ENCODE measurements at regions not wholly inside any gene's neighbourhood (a gene's known extent, or its start where the extent isn't known, plus 50 kb on each side); places are given as distances from the start of the nearest gene placed in this dataset.
"Not testable (repeated sequence)": the region's sequence is repeated elsewhere in the genome, so short reads cannot be mapped to it uniquely, and the experiment has no call there.

DNA sequence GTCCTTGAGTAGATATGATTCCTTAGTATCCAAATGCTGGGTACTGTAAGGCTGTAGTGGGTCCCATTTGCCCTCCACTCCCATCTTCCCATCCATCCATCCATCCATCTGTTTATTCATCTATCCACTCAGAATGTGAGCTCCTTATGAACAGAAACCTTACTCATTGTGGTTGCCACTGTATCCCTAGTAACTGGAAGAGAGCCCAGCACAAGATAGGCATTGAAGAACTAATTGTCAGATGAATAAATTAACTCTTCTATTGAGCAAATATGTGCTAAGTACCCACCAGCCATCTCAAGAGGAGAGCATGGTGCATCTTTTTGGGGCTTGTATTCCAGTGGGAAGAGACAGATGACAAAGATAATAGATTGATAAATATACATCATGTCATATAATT lies 86.4 kb upstream of the SEZ6L start:
- no peak for ATAC-seq (replicated peaks; ENCODE audit: extremely low read depth, poor library complexity, severe bottlenecking)
- no peaks in the 10 kb centered on the region for H3K36me3 Mint-ChIP-seq (ENCODE audit: insufficient read depth)
- DNase-seq (ENCODE audit: low spot score in 2 of 2), result no peak
- H3K27me3 Mint-ChIP-seq, result no peaks in the 10 kb centered on the region
- no peaks in the 10 kb centered on the region for H3K4me1 Mint-ChIP-seq
- H3K27ac Mint-ChIP-seq (ENCODE audit: low read depth), result no peak overlapping the region
- H3K9me3 Mint-ChIP-seq, result no peaks in the 10 kb centered on the region
- no peak overlapping the region for H3K4me3 Mint-ChIP-seq

DNA sequence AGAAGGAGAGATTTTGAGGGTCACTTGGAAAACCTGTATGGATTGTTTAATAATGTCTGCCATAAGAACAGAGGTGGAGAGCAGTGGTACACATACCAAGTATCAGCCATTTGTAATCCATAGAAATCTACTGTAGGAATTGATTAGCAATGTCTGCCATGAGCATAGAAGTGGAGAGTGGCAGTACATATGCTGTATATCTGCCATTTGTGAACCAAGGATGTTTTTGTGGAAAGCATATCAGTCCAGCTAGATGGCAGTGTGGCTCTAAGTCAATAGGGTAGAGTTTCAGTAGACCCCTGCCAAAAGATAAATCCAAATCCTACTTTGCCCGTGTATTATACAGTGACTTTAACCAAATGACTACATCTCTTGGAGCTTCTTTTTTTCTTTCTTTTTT lies 82.9 kb upstream of the SEZ6L start:
- H3K4me3 Mint-ChIP-seq, result no peak overlapping the region
- ATAC-seq (replicated peaks; ENCODE audit: extremely low read depth, poor library complexity, severe bottlenecking) (no peak), DNase-seq (ENCODE audit: low spot score in 2 of 2) (no peak)
- H3K9me3 Mint-ChIP-seq, result no peaks in the 10 kb centered on the region
- H3K27ac Mint-ChIP-seq (ENCODE audit: low read depth), result no peak overlapping the region
- no peaks in the 10 kb centered on the region for H3K4me1 Mint-ChIP-seq
- H3K36me3 Mint-ChIP-seq (ENCODE audit: insufficient read depth), result no peaks in the 10 kb centered on the region
- peaks cover 18% of the 10 kb centered on the region for H3K27me3 Mint-ChIP-seq

DNA sequence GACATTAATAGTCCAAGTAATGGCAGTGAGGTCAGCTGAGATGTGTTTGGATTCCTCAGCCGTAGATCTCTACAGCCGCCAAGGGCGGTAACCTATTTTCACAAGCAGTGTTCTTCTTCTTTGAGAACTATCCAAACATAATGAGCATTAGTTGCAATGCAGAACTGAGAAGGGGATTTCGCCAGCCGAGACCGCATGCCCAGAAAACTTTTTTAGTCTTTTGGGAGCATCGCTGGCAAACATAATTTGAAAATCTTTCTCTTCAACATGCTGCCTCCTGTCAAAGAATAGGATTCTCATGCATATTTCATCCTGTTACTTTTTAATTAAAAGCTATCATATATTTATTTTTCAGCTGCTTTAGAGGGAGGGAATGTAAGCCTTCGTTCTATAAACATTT lies 81.4 kb upstream of the SEZ6L start:
- ATAC-seq (replicated peaks; ENCODE audit: extremely low read depth, poor library complexity, severe bottlenecking), result no peak
- Mint-ChIP-seq H3K27ac (ENCODE audit: low read depth) (no peak overlapping the region), H3K27me3 (peaks cover 25% of the 10 kb centered on the region)

DNA sequence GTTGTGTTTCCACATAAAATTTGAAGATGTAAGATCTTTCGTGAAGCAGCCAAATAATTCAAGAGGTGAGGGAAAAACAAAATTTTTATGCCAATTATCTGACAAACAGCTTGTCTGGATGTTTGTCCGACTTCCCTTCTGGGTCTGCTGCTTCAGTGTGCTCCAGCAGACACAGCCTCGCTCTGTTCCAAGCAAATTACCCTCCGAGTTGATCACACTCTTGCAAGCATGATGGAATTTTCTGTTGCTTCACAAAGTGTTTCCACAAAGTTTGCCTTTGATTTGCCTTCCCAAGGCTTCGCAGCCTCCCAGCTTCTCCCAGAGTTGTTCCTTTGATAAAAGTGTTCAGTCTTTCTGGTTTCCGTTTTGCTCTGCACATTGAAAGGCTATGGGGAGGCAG lies 78.4 kb upstream of the SEZ6L start:
- H3K27me3 Mint-ChIP-seq, result peaks cover 47% of the 10 kb centered on the region
- H3K9me3 Mint-ChIP-seq, result no peaks in the 10 kb centered on the region
- no peaks in the 10 kb centered on the region for H3K4me1 Mint-ChIP-seq
- no peak overlapping the region for H3K27ac Mint-ChIP-seq (ENCODE audit: low read depth)
- DNase-seq (ENCODE audit: low spot score in 2 of 2) (no peak), ATAC-seq (replicated peaks; ENCODE audit: extremely low read depth, poor library complexity, severe bottlenecking) (no peak)
- no peaks in the 10 kb centered on the region for H3K36me3 Mint-ChIP-seq (ENCODE audit: insufficient read depth)
- H3K4me3 Mint-ChIP-seq, result no peak overlapping the region

More for the DNA sequence above, 81.4 kb upstream of the SEZ6L start:
- no peaks in the 10 kb centered on the region for H3K9me3 Mint-ChIP-seq
- DNase-seq (ENCODE audit: low spot score in 2 of 2), result no peak
- H3K4me1 Mint-ChIP-seq, result no peaks in the 10 kb centered on the region
- no peaks in the 10 kb centered on the region for H3K36me3 Mint-ChIP-seq (ENCODE audit: insufficient read depth)
- no peak overlapping the region for H3K4me3 Mint-ChIP-seq

DNA sequence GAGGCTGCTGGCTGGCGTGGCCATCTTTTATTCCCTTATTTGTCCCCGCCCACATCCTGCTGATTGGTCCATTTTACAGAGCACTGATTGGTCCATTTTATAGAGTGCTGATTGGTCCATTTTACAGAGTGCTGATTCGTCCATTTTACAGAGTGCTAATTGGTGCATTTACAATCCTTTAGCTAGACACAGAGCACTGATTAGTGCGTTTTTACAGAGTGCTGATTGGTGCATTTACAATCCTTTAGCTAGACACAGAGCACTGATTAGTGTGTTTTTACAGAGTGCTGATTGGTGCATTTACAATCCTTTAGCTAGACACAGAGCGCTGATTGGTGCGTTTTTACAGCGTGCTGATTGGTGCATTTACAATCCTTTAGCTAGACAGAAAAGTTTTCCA lies 74.8 kb upstream of the SEZ6L start:
- H3K27ac Mint-ChIP-seq (ENCODE audit: low read depth); H3K4me3 Mint-ChIP-seq: not testable (repeated sequence)

DNA sequence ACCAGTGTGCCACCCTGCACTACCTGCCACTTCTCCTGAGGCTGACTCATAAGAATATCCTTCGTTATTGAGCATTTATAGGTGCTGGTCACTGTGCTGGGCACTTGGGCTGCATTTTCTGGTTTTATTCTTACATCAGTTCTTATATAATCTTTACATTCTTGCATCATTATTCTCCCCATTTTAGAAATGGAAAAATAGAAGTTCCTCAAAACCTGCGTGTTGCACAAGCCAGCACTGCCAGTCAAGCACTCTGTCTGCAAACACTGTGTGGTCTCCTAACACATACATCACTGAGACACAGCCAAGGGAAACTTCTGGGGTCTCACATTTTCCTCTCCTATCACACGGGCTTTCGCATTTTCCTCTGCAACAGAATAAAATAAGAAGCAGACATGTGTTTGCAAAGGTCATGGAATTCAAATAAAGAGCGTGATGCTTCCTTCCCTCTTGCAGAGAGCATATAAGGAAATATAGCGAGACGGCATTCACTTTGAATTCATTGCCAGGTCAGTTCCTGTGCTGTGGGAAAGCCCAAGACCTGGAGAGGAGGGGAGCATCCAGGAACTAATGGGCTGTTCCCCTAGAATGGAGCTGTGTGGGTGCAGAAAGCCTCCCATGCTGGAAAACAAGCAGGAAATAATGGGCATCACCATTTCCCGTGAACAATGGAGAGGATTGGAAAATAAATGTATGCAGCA lies 73.9 kb upstream of the SEZ6L start:
- Mint-ChIP-seq H3K9me3 (no peaks in the 10 kb centered on the region), H3K36me3 (ENCODE audit: insufficient read depth) (no peaks in the 10 kb centered on the region), H3K27ac (ENCODE audit: low read depth) (no peak overlapping the region), H3K27me3 (peaks cover 39% of the 10 kb centered on the region), H3K4me3 (no peak overlapping the region), H3K4me1 (no peaks in the 10 kb centered on the region)
- no peak for ATAC-seq (replicated peaks; ENCODE audit: extremely low read depth, poor library complexity, severe bottlenecking)
- no peak for DNase-seq (ENCODE audit: low spot score in 2 of 2)

More for the DNA sequence above, 74.8 kb upstream of the SEZ6L start:
- H3K27me3 Mint-ChIP-seq, result peaks cover 40% of the 10 kb centered on the region
- ATAC-seq (replicated peaks; ENCODE audit: extremely low read depth, poor library complexity, severe bottlenecking); H3K9me3 Mint-ChIP-seq; H3K36me3 Mint-ChIP-seq (ENCODE audit: insufficient read depth); H3K4me1 Mint-ChIP-seq; DNase-seq (ENCODE audit: low spot score in 2 of 2): not testable (repeated sequence)

DNA sequence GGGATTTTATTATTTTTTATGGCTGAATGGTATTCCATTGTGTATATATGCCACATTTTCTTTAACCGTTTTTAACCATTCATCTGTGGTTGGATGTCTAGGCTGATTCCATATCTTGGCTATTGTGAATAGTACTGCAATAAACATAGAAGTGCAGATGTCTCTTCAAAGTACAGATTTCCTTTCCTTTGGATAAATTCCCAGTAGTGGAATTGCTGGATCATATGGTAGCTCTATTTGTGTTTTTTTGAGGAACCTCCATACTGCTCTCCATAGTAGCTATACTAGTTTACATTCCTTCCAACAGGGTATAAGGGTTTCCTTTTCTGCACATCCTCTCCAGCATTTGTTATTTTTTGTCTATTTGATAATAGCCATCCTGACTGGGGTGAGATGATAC lies 71.9 kb upstream of the SEZ6L start:
- H3K36me3 Mint-ChIP-seq (ENCODE audit: insufficient read depth), result no peaks in the 10 kb centered on the region
- DNase-seq (ENCODE audit: low spot score in 2 of 2), result no peak
- no peak for ATAC-seq (replicated peaks; ENCODE audit: extremely low read depth, poor library complexity, severe bottlenecking)
- peaks cover 26% of the 10 kb centered on the region for H3K27me3 Mint-ChIP-seq
- no peak overlapping the region for H3K27ac Mint-ChIP-seq (ENCODE audit: low read depth)
- no peaks in the 10 kb centered on the region for H3K4me1 Mint-ChIP-seq
- no peak overlapping the region for H3K4me3 Mint-ChIP-seq
- no peaks in the 10 kb centered on the region for H3K9me3 Mint-ChIP-seq

DNA sequence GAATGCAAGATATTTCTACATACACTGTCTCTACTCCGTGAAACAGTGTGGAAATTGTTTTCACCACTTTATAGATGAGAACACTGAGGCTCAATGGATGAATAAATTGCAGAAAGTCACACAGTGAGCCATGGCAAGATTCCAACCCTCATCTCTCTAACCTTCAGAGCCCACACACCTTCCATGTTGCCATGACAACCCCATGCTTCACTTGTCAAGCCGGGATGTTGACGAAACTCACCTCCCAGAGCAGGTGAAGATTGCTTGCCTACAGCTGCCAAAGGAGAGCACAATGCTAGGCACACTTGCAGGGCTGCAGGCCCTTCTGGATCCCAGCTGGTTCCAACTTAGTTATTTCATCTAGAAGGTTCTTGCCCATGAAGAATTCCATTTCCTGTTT lies 71.4 kb upstream of the SEZ6L start:
- Mint-ChIP-seq H3K9me3 (no peaks in the 10 kb centered on the region), H3K4me1 (no peaks in the 10 kb centered on the region), H3K27ac (ENCODE audit: low read depth) (no peak overlapping the region), H3K36me3 (ENCODE audit: insufficient read depth) (no peaks in the 10 kb centered on the region), H3K4me3 (no peak overlapping the region), H3K27me3 (peaks cover 26% of the 10 kb centered on the region)
- no peak for ATAC-seq (replicated peaks; ENCODE audit: extremely low read depth, poor library complexity, severe bottlenecking)
- no peak for DNase-seq (ENCODE audit: low spot score in 2 of 2)

DNA sequence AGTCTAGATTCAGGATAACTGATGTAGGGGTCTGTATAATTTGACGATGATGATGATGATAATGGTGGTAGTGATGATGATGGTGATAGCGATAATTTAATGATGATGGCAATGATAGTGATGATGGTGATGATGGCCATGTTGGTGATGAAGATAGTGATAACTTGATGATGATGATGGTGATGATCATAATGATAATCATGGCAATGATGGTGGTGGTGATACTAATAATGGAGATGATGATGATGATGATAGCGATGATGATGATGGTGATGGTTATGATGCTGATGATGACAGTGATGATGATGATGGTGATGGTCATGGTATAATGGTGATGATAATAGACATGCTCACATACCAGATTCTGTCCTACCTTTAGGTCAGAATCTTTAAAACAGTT lies 66.2 kb upstream of the SEZ6L start:
- H3K4me1 Mint-ChIP-seq, result no peaks in the 10 kb centered on the region
- H3K9me3 Mint-ChIP-seq, result no peaks in the 10 kb centered on the region
- H3K27me3 Mint-ChIP-seq, result peaks cover 9% of the 10 kb centered on the region
- H3K4me3 Mint-ChIP-seq, result no peak overlapping the region
- no peaks in the 10 kb centered on the region for H3K36me3 Mint-ChIP-seq (ENCODE audit: insufficient read depth)
- no peak for ATAC-seq (replicated peaks; ENCODE audit: extremely low read depth, poor library complexity, severe bottlenecking)
- DNase-seq (ENCODE audit: low spot score in 2 of 2), result no peak
- no peak overlapping the region for H3K27ac Mint-ChIP-seq (ENCODE audit: low read depth)

DNA sequence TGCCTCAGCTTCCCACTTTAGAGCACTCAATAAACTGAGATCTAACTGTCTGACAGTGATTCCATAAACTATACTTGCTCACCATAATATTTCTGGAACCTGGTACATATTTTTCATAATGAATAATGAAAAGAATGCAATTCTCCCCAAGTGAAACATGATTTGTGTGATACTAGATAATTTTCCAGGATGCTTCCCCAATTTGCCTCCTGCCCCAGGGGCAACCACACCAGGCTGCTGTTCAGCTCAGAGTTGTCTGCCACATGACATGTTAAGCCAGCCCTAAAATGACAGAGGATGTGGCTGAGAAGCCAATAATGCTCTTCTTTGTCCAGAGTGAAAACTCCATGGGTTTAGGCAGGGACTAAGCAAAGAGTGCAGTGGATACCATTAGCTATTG lies 62.9 kb upstream of the SEZ6L start:
- no peak overlapping the region for H3K27ac Mint-ChIP-seq (ENCODE audit: low read depth)
- peaks cover 22% of the 10 kb centered on the region for H3K27me3 Mint-ChIP-seq
- no peaks in the 10 kb centered on the region for H3K4me1 Mint-ChIP-seq
- no peak for DNase-seq (ENCODE audit: low spot score in 2 of 2)
- no peaks in the 10 kb centered on the region for H3K9me3 Mint-ChIP-seq
- H3K36me3 Mint-ChIP-seq (ENCODE audit: insufficient read depth), result no peaks in the 10 kb centered on the region
- H3K4me3 Mint-ChIP-seq, result no peak overlapping the region
- ATAC-seq (replicated peaks; ENCODE audit: extremely low read depth, poor library complexity, severe bottlenecking), result no peak

DNA sequence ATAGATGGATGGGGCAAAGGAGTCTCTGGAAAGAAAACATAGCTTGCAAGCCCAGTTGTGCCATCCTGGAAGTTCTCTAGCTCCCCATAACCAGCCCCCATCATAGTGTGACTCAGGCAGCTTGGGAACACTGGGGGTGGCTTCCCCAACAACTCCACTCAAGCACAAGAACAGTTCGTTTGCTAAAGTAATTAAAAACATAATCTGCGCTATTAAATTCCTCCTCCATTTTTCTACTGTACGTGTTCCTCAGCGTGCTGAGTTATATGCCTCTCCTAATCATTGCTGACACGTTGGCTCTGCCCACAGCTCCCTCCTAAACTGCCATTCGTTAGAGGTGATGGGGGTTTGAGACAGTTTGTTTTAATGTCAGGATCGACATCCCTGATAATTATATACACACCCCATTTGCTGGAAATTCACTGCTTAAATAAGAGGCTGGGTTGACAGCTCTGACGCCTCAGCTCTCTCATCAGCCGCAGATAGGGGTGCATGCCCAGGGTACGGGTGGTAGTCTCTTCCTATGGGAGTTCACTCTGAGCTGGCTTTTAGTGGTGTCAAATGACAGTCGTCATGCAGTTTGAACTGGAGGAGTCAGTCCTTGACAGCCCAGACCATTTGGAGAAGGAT lies 59.5 kb upstream of the SEZ6L start:
- Mint-ChIP-seq H3K9me3 (no peaks in the 10 kb centered on the region), H3K27me3 (peaks cover 52% of the 10 kb centered on the region)

DNA sequence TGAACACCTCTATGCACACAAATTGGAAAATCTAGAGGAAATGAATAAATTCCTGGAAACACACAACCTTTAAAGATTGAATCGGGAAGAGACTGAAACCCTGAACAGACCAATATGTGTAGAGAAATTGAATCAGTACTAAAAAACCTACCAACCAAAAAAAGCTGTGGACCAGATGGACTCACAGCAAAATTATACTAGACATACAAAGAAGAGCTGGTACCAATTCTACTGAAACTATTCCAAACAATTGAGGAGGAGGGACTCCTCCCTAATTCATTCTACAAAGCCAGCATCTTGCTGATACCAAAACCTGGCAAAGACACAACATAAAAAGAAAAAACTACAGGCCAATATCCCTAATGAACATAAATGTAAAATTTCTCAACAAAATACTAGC lies 54.4 kb upstream of the SEZ6L start:
- ATAC-seq (replicated peaks; ENCODE audit: extremely low read depth, poor library complexity, severe bottlenecking) (no peak), DNase-seq (ENCODE audit: low spot score in 2 of 2) (no peak)
- no peaks in the 10 kb centered on the region for H3K9me3 Mint-ChIP-seq
- H3K4me1 Mint-ChIP-seq, result no peaks in the 10 kb centered on the region
- no peaks in the 10 kb centered on the region for H3K36me3 Mint-ChIP-seq (ENCODE audit: insufficient read depth)
- no peak overlapping the region for H3K27ac Mint-ChIP-seq (ENCODE audit: low read depth)
- peaks cover 69% of the 10 kb centered on the region for H3K27me3 Mint-ChIP-seq
- no peak overlapping the region for H3K4me3 Mint-ChIP-seq

More for the DNA sequence above, 59.5 kb upstream of the SEZ6L start:
- Mint-ChIP-seq H3K36me3 (ENCODE audit: insufficient read depth) (no peaks in the 10 kb centered on the region), H3K4me3 (no peak overlapping the region), H3K4me1 (no peaks in the 10 kb centered on the region), H3K27ac (ENCODE audit: low read depth) (no peak overlapping the region)
- DNase-seq (ENCODE audit: low spot score in 2 of 2), result no peak
- ATAC-seq (replicated peaks; ENCODE audit: extremely low read depth, poor library complexity, severe bottlenecking), result no peak

DNA sequence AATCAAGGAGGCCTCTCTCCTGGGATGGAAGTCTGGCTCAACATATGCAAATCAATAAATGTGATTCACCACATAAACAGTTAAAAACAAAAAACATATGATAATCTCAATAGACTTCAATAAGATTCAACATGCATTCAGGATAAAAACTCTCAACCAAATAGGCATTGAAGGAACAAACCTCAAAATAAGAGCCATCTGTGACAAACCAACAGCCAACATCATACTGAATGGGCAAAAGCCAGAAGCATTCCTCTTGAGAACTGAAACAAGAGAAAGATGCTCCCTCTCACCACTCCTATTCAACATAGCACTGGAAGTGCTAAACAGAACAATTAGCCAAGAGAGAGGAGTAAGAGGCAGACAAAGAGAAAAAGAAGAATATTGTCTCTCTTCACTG lies 54.0 kb upstream of the SEZ6L start:
- no peak overlapping the region for H3K4me3 Mint-ChIP-seq
- DNase-seq (ENCODE audit: low spot score in 2 of 2) (no peak), ATAC-seq (replicated peaks; ENCODE audit: extremely low read depth, poor library complexity, severe bottlenecking) (no peak)
- H3K4me1 Mint-ChIP-seq, result no peaks in the 10 kb centered on the region
- H3K36me3 Mint-ChIP-seq (ENCODE audit: insufficient read depth), result no peaks in the 10 kb centered on the region
- no peaks in the 10 kb centered on the region for H3K9me3 Mint-ChIP-seq
- peaks cover 72% of the 10 kb centered on the region for H3K27me3 Mint-ChIP-seq
- no peak overlapping the region for H3K27ac Mint-ChIP-seq (ENCODE audit: low read depth)

All from central memory CD8-positive, alpha-beta T cell (primary cell).